SK-N-SH (cell line): ENCODE measurements at regions not wholly inside any gene's neighbourhood (a gene's known extent, or its start where the extent isn't known, plus 50 kb on each side); places are given as distances from the start of the nearest gene placed in this dataset.

Experiments used
- CTCF ChIA-PET: fragments of 300-600, 350-600 bp; formaldehyde crosslinking; extraction: SDS; loops from one replicate; lab custom pipeline; 2021; lab: Yijun Ruan, JAX
- POLR2A ChIA-PET: fragments of 350-600 bp; sonication (Branson Sonifier 250); formaldehyde crosslinking; extraction: SDS; loops from one replicate; lab custom pipeline; 2020; ENCODE audit warnings: antibody characterized with exemption, inconsistent platforms; lab: Yijun Ruan, JAX
- DNase-seq: peaks from one replicate; pipeline ENCODE4 v3.0.0; 2012
- H2AFZ ChIP-seq: fragments of 200-600 bp; sonication (generic); 2 replicates; pipeline ENCODE4 v1.8.1; 2016; ENCODE audit warnings: antibody characterized with exemption, mild to moderate bottlenecking, low read depth
- H3F3A ChIP-seq: fragments of 200-600 bp; sonication (generic); replicated peaks from 2 replicates; pipeline ENCODE3; 2016; ENCODE audit warnings: antibody characterized with exemption, mild to moderate bottlenecking; ENCODE audit not compliant: insufficient read depth
- H3K27ac ChIP-seq, 2 experiments: fragments of 200-500 bp in 1 of 2; fragments of 200-600 bp in 1 of 2; sonication (Bioruptor generic) in 1 of 2; sonication (generic), shearing (Covaris generic) in 1 of 2; 2 replicates each; pipeline versions ENCODE4 v1.5.1 to v1.6.1; 2014 to 2016; ENCODE audit warnings: low read depth in 2 of 2, inconsistent platforms in 1 of 2, low read length in 1 of 2, mild to moderate bottlenecking in 1 of 2, mixed read lengths in 1 of 2
- H3K27me3 ChIP-seq: fragments of 200-600 bp; sonication (generic), shearing (Covaris generic); 2 replicates; pipeline ENCODE4 v1.6.1; 2016; ENCODE audit warnings: mixed run types; ENCODE audit not compliant: insufficient read depth
- H3K36me3 ChIP-seq, 2 experiments: fragments of 200-500 bp in 1 of 2; fragments of 200-600 bp in 1 of 2; sonication (Bioruptor generic) in 1 of 2; sonication (generic) in 1 of 2; replicated peaks in 1 of 2; 2 replicates each; pipeline versions ENCODE3 to v1.5.1; 2014 to 2016; ENCODE audit warnings: low read length in 1 of 2, mild to moderate bottlenecking in 1 of 2; ENCODE audit not compliant: insufficient read depth in 2 of 2, control insufficient read depth in 1 of 2
- H3K4me1 ChIP-seq, 2 experiments: fragments of 200-500 bp in 1 of 2; fragments of 200-600 bp in 1 of 2; sonication (Bioruptor generic) in 1 of 2; sonication (generic), shearing (Covaris generic) in 1 of 2; 2 replicates each; pipeline versions ENCODE4 v1.5.1 to v1.6.1; 2014 to 2016; ENCODE audit warnings: low read depth in 1 of 2, low read length in 1 of 2, mixed run types in 1 of 2; ENCODE audit not compliant: insufficient read depth in 2 of 2, control insufficient read depth in 1 of 2
- H3K4me2 ChIP-seq: fragments of 200-600 bp; sonication (generic), shearing (Covaris generic); 2 replicates; pipeline ENCODE4 v1.6.1; 2017; ENCODE audit warnings: mixed run types
- H3K4me3 ChIP-seq, 2 experiments: fragments of 200-500 bp in 1 of 2; fragments of 200-600 bp in 1 of 2; sonication (Bioruptor generic) in 1 of 2; sonication (generic), shearing (Covaris generic) in 1 of 2; 2 replicates each; pipeline versions ENCODE4 v1.5.1 to v1.8.1; 2014 to 2016; ENCODE audit warnings: low read depth in 2 of 2, inconsistent platforms in 1 of 2, low read length in 1 of 2, mild to moderate bottlenecking in 1 of 2, mixed read lengths in 1 of 2, moderate library complexity in 1 of 2
- H3K79me2 ChIP-seq: fragments of 200-600 bp; sonication (generic); 2 replicates; pipeline ENCODE4 v1.8.1; 2017; ENCODE audit warnings: mild to moderate bottlenecking; ENCODE audit not compliant: insufficient read depth
- H3K9ac ChIP-seq: fragments of 200-600 bp; sonication (generic); 2 replicates; pipeline ENCODE4 v1.6.1; 2017; ENCODE audit warnings: mixed run types
- H3K9me2 ChIP-seq: fragments of 200-600 bp; sonication (generic); 2 replicates; pipeline ENCODE4 v1.6.1; 2017; ENCODE audit warnings: mixed run types
- H3K9me3 ChIP-seq: fragments of 200-600 bp; sonication (generic); 2 replicates; pipeline ENCODE4 v1.6.1; 2017; ENCODE audit warnings: mixed run types, mild to moderate bottlenecking, moderate library complexity
- H4K20me1 ChIP-seq: fragments of 200-600 bp; sonication (generic); 2 replicates; pipeline ENCODE4 v1.6.1; 2017; ENCODE audit warnings: mild to moderate bottlenecking, mixed run types; ENCODE audit not compliant: insufficient read depth
- CHD2 ChIP-seq: fragments of 150-350 bp; IDR thresholded peaks from 2 replicates; pipeline ENCODE4 v1.6.1; 2018; ENCODE audit warnings: low read length; ENCODE audit not compliant: partially characterized antibody
- ELF1 ChIP-seq: IDR thresholded peaks from 2 replicates; pipeline ENCODE4 v1.4.0; 2012
- EP300 ChIP-seq, 2 experiments: IDR thresholded peaks; 2 replicates each; pipeline versions ENCODE4 v1.4.0 to v1.6.1; 2012; ENCODE audit warnings: borderline replicate concordance in 1 of 2, low read depth in 1 of 2, low read length in 1 of 2
- EZH2phosphoT487 ChIP-seq: fragments of 200-600 bp; sonication (generic); IDR thresholded peaks from 2 replicates; pipeline ENCODE4 v1.6.1; 2017; ENCODE audit warnings: low read depth, mixed run types, mild to moderate bottlenecking, antibody characterized with exemption, moderate library complexity, borderline replicate concordance
- FOXM1 ChIP-seq: IDR thresholded peaks from 2 replicates; pipeline ENCODE4 v1.4.0; 2012; ENCODE audit warnings: low read depth, mild to moderate bottlenecking
- GATA2 ChIP-seq: sonication (generic); formaldehyde crosslinking; IDR thresholded peaks from 2 replicates; pipeline ENCODE4 v1.5.0; 2020; ENCODE audit warnings: mild to moderate bottlenecking, missing genetic modification reagents
- JUND ChIP-seq: IDR thresholded peaks from 2 replicates; pipeline ENCODE4 v1.4.0; 2012
- MEF2A ChIP-seq: IDR thresholded peaks from 2 replicates; pipeline ENCODE4 v1.4.0; 2012; ENCODE audit warnings: low read depth, borderline replicate concordance
- MXI1 ChIP-seq: IDR thresholded peaks from 2 replicates; pipeline ENCODE4 v1.6.1; 2012; ENCODE audit warnings: mild to moderate bottlenecking, low read depth, low read length, improper control_type of control experiment
- NFIC ChIP-seq: IDR thresholded peaks from 2 replicates; pipeline ENCODE4 v1.4.0; 2012; ENCODE audit warnings: borderline replicate concordance
- NRF1 ChIP-seq: IDR thresholded peaks from 2 replicates; pipeline ENCODE4 v1.6.1; 2012; ENCODE audit warnings: low read depth, mild to moderate bottlenecking, low read length
- PBX3 ChIP-seq: IDR thresholded peaks from 2 replicates; pipeline ENCODE4; 2012
- RAD21 ChIP-seq: IDR thresholded peaks from 2 replicates; pipeline ENCODE4 v1.6.1; 2012; ENCODE audit warnings: mild to moderate bottlenecking, low read length
- REST ChIP-seq: IDR thresholded peaks from 2 replicates; pipeline ENCODE4 v1.6.1; 2012; ENCODE audit warnings: mild to moderate bottlenecking, low read depth, low read length, moderate library complexity
- RXRA ChIP-seq: IDR thresholded peaks from 2 replicates; pipeline ENCODE4 v1.4.0; 2012; ENCODE audit warnings: low read depth, mild to moderate bottlenecking, borderline replicate concordance
- SIN3A ChIP-seq: IDR thresholded peaks from 2 replicates; pipeline ENCODE4 v1.6.1; 2012; ENCODE audit warnings: low read depth, mild to moderate bottlenecking, low read length, moderate library complexity, borderline replicate concordance
- TAF1 ChIP-seq: IDR thresholded peaks from 2 replicates; pipeline ENCODE4 v1.6.1; 2012; ENCODE audit warnings: low read depth, mild to moderate bottlenecking, low read length, moderate library complexity, borderline replicate concordance
- TCF12 ChIP-seq: IDR thresholded peaks from 2 replicates; pipeline ENCODE4 v1.4.0; 2012
- USF2 ChIP-seq: fragments of 150-350 bp; IDR thresholded peaks from 2 replicates; pipeline ENCODE4 v1.6.1; 2017; ENCODE audit warnings: antibody characterized with exemption, low read length, low read depth, borderline replicate concordance
- WGBS: methylation state at CpG from one replicate; pipeline ENCODE4 v1.1.6; 2017; ENCODE audit warnings: low lambda C conversion rate; 5-methylcytosine and 5-hydroxymethylcytosine counted together

GRCh38 chr2:187799601-187800000 is 245.4 kb upstream of the TFPI start (continued):
- TF ChIP-seq MXI1, result no peak
- TF ChIP-seq TCF12, result no peak
- TF ChIP-seq TAF1, result no peak
- TF ChIP-seq USF2, result no peak

- no peak overlapping the region for H3K27ac ChIP-seq
- TF ChIP-seq ELF1, result no peak
- TF ChIP-seq GATA2, result no peak
- TF ChIP-seq MEF2A, result no peak
- no peak for TF ChIP-seq CHD2
- no peaks in the 10 kb centered on the region for H4K20me1 ChIP-seq
- CTCF ChIA-PET, result no interaction called here
- POLR2A ChIA-PET, result no interaction called here
- no peak for DNase-seq
- 82% methylated on average over 4 of the region's 4 CpGs for WGBS
- no peak overlapping the region for H3K4me2 ChIP-seq
- H3K79me2 ChIP-seq, result no peaks in the 10 kb centered on the region
- no peaks in the 10 kb centered on the region for H3K4me1 ChIP-seq
- no peak overlapping the region for H3K4me3 ChIP-seq
- H3K27me3 ChIP-seq, result no peaks in the 10 kb centered on the region
- H3K9ac ChIP-seq, result no peak overlapping the region
- H3F3A ChIP-seq, result no peaks in the 10 kb centered on the region
- H2AFZ ChIP-seq, result no peak overlapping the region
- peaks cover 0 to 10% of the 10 kb centered on the region in 2 experiments for H3K36me3 ChIP-seq
- no peaks in the 10 kb centered on the region; the same call in 1 of the 2 replicates for H3K9me2 ChIP-seq
- H3K9me3 ChIP-seq, result peaks cover 4% of the 10 kb centered on the region; the same call in 1 of the 2 replicates
These were observed 249.6 kb upstream of the TFPI start for GRCh38 chr2:187803816-187804215.

- no peak overlapping the region for H3K4me3 ChIP-seq
- H3K79me2 ChIP-seq, result no peaks in the 10 kb centered on the region
- DNase-seq, result no peak
- H3K27ac ChIP-seq, result no peak overlapping the region
- ChIA-PET POLR2A (no interaction called here), CTCF (no interaction called here)
- H3K9me2 ChIP-seq, result no peaks in the 10 kb centered on the region; the same call in 1 of the 2 replicates
- no peaks in the 10 kb centered on the region for H4K20me1 ChIP-seq
- 79% methylated on average over 3 of the region's 3 CpGs for WGBS
- H3K27me3 ChIP-seq, result no peaks in the 10 kb centered on the region
- H3K9ac ChIP-seq, result no peak overlapping the region
- H3K4me1 ChIP-seq, result no peaks in the 10 kb centered on the region
- no peaks in the 10 kb centered on the region for H3K36me3 ChIP-seq
- no peak overlapping the region for H3K4me2 ChIP-seq
- H3K9me3 ChIP-seq, result no peaks in the 10 kb centered on the region
- H2AFZ ChIP-seq, result no peak overlapping the region
- no peaks in the 10 kb centered on the region for H3F3A ChIP-seq
- TF ChIP-seq TAF1 (no peak), NRF1 (no peak), SIN3A (no peak), EZH2phosphoT487 (no peak), FOXM1 (no peak), NFIC (no peak), EP300 (IDR thresholded peaks at IDR 0.05; ENCODE audit: borderline replicate concordance in 1 of 2, low read depth in 1 of 2, low read length in 1 of 2) (no peak), ELF1 (no peak), REST (no peak), RXRA (no peak), USF2 (no peak), RAD21 (no peak), JUND (no peak), MXI1 (no peak), PBX3 (no peak)
These were observed 260.9 kb upstream of the TFPI start for GRCh38 chr2:187815113-187815512.
